PC-9 (cell line): ENCODE measurements at regions not wholly inside any gene's neighbourhood (a gene's known extent, or its start where the extent isn't known, plus 50 kb on each side); places are given as distances from the start of the nearest gene placed in this dataset.
"Not testable (repeated sequence)": the region's sequence is repeated elsewhere in the genome, so short reads cannot be mapped to it uniquely, and the experiment has no call there.

Experiments
- CTCF ChIP-seq: fragments of 200-600 bp; sonication (generic); conservative IDR thresholded peaks from 2 replicates; pipeline ENCODE4 v1.6.1; 2017; ENCODE audit warnings: mixed run types, antibody characterized with exemption, mild to moderate bottlenecking, moderate library complexity
- EZH2 ChIP-seq: fragments of 200-600 bp; sonication (generic); IDR thresholded peaks from 2 replicates; pipeline ENCODE4 v1.8.0; 2017; ENCODE audit warnings: antibody characterized with exemption, low read depth

DNA sequence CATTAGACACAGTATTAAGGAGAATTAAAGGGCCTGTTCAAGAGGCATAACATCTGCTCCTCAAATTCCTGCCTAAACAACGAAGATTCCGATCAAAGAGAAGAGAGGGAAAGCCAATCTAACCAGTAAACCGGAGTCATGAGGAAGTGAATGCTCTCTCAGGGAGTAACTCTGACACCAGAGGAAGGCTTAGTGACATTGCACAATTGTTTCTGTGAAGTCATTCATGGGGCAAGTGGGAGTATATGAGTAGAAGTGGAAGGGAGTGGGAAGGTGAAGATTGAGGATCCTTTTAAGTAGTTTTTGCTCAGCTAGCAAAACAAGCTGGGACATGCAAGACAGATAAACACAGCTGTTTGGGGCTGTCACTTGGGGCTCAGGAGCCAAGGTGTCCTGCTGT, 136.4 kb upstream of the FAM174A start:
- TF ChIP-seq EZH2, CTCF: not testable (repeated sequence)
